GM12872 (cell line): ENCODE measurements at regions not wholly inside any gene's neighbourhood (a gene's known extent, or its start where the extent isn't known, plus 50 kb on each side); places are given as distances from the start of the nearest gene placed in this dataset.

Experiments
- CTCF ChIP-seq: IDR thresholded peaks from 3 replicates; pipeline ENCODE4 v1.5.1; 2011; ENCODE audit warnings: low read depth, mild to moderate bottlenecking, low read length, moderate library complexity; ENCODE audit not compliant: insufficient read depth

GRCh38 chr3:124261306-124261705, 269.4 kb upstream of the ROPN1 start:
- TF ChIP-seq CTCF, result no peak

- no peak for TF ChIP-seq CTCF
These were observed 271.2 kb upstream of the ROPN1 start for GRCh38 chr3:124263168-124263567.

GRCh38 chr3:124264346-124264745, 272.4 kb upstream of the ROPN1 start:
- no peak for TF ChIP-seq CTCF

GRCh38 chr3:124266487-124266886, 274.6 kb upstream of the ROPN1 start:
- no peak for TF ChIP-seq CTCF

GRCh38 chr3:124267406-124267805, 275.5 kb upstream of the ROPN1 start:
- TF ChIP-seq CTCF, result no peak

- TF ChIP-seq CTCF, result no peak
These were observed 276.4 kb upstream of the ROPN1 start for GRCh38 chr3:124268355-124268754.

- no peak for TF ChIP-seq CTCF
These were observed 277.7 kb upstream of the ROPN1 start for GRCh38 chr3:124269619-124270018.
